Pancreas (tissue), 10 donors: ENCODE measurements at regions not wholly inside any gene's neighbourhood (a gene's known extent, or its start where the extent isn't known, plus 50 kb on each side); places are given as distances from the start of the nearest gene placed in this dataset.

Experiments used
- ATAC-seq, 4 donors: fragments of 200-7000 bp; cut with Tn5 transposase; one replicate each; pipeline versions ENCODE4 v1.8.0 to v1.9.1; 2020; ENCODE audit warnings: mild to moderate bottlenecking in 4 of 4, moderate library complexity in 4 of 4
- DNase-seq, 6 donors: peaks; one replicate each; pipeline ENCODE4 v3.0.0-alpha.2; 2020
- FAIRE-seq: peaks from 2 replicates; lab custom pipeline; 2012; peaks lifted over from hg19 to GRCh38; lab: Jason Lieb, UNC
- H3K27ac ChIP-seq, 4 donors: fragments of 200-600 bp; sonication (generic); 1 replicate in 3 of 4; 2 replicates in 1 of 4; pipeline versions ENCODE4 v1.5.0 to v1.8.0; 2020
- H3K27me3 ChIP-seq, 4 donors: fragments of 200-600 bp; one replicate each; pipeline ENCODE4 v1.8.0; 2021
- H3K36me3 ChIP-seq, 3 donors: fragments of 200-600 bp; sonication (generic) in 1 of 3; one replicate each; pipeline versions ENCODE4 v1.5.0 to v1.8.0; 2020 to 2021
- H3K4me1 ChIP-seq, 3 donors: fragments of 200-600 bp; one replicate each; pipeline ENCODE4 v1.8.0; 2021
- H3K4me3 ChIP-seq, 4 donors: fragments of 200-600 bp; sonication (generic) in 2 of 4; one replicate each; pipeline versions ENCODE4 v1.5.0 to v1.8.0; 2020 to 2021
- H3K9me3 ChIP-seq, 4 donors: fragments of 200-600 bp; one replicate each; pipeline ENCODE4 v1.8.0; 2021
- WGBS, 2 donors: extraction: QIAGEN DNeasy Blood & Tissue Kit; methylation state at CpG; one replicate each; pipeline ENCODE4 v1.1.7; 2013; 5-methylcytosine and 5-hydroxymethylcytosine counted together
- intact Hi-C, 3 donors: fragments of 100-400 bp; cut with DNase I; formaldehyde crosslinking; loops; one replicate each; pipeline versions ENCODE4 v1.11.1 to v1.14.2; 2022
- TF ChIP-seq, protein P1 (sequence below), 4 donors: fragments of 200-600 bp; sonication (generic) in 3 of 4; IDR thresholded peaks; one replicate each; pipeline versions ENCODE4 v1.5.0 to v1.8.0; 2021; ENCODE audit warnings: antibody characterized with exemption in 4 of 4
- donor health status: healthy with polysubstance abuse.
- donor health status: DM: no; HTN: no; CAD: no; lungs with moderate emphysema.
- donor health status: DM: no; HTN: no; CAD: no.
- donor health status: control.
- donor health status: control.
- donor health status: Bipolar disorder and iron deficiency.
- donor health status: DM: yes; HTN: yes; CAD: no.
- donor health status: DM: no; HTN: no; CAD: no.
- donor health status: DM: no; HTN: no; CAD: no.
- donor health status: DM: yes; HTN: yes; CAD: no.

DNA sequence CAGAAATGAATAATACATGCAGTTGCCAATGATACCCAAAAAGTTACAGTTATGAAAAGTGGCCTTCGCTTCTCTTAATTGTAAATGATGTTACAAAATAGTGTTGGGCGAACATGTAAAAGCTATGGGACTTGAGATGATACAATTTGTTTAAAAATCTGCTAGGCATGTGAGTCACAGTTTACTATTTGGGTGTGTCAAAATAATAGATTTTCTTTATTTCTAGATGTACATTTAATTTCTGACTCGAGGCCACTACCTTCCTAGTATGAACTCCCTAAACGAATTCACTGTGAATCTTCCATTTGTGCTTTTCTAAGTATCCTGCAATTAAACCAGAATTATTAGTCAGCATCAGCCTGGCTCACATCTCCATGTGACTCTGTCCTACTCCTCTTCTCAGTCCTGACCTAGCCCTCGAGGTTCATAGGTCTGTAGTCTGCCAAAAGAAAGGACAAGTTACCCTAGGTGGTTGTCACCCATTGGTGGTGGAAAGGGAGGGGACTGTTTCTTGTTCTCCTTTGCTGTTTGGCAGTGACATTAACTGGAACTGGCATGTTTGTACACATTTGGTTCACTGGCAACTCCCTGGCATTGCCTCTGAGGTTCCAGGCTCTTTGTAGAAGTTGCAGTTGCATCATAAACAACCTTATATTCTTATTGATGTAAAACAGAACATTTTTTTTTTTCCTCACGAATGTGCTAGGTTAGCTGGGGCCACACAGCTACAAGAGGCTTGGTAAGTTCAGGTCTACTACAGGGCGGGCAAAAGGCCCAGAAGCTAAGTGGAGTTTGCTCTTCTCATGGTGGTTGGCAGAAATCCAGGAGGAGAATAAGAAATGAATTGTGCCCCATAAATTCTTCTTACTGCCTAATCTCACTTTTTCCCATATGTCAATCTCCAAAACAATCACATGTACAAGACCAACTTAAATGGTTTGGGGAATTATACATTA is 746.5 kb upstream of the ADAMTS5 start:
- H3K4me1 ChIP-seq: no peaks in the 10 kb centered on the region
- no peak overlapping the region for H3K4me3 ChIP-seq
- intact Hi-C loops: no loop called here
- FAIRE-seq (peak; percentile 23), ATAC-seq (no peak), DNase-seq (no peak)
- no peaks in the 10 kb centered on the region for H3K36me3 ChIP-seq
- TF ChIP-seq, protein P1, sequence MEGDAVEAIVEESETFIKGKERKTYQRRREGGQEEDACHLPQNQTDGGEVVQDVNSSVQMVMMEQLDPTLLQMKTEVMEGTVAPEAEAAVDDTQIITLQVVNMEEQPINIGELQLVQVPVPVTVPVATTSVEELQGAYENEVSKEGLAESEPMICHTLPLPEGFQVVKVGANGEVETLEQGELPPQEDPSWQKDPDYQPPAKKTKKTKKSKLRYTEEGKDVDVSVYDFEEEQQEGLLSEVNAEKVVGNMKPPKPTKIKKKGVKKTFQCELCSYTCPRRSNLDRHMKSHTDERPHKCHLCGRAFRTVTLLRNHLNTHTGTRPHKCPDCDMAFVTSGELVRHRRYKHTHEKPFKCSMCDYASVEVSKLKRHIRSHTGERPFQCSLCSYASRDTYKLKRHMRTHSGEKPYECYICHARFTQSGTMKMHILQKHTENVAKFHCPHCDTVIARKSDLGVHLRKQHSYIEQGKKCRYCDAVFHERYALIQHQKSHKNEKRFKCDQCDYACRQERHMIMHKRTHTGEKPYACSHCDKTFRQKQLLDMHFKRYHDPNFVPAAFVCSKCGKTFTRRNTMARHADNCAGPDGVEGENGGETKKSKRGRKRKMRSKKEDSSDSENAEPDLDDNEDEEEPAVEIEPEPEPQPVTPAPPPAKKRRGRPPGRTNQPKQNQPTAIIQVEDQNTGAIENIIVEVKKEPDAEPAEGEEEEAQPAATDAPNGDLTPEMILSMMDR (IDR thresholded peaks at IDR 0.05): no peak
- 74% methylated on average over 7 of the region's 7 CpGs for WGBS, 2 donors
- H3K27me3 ChIP-seq: no peaks in the 10 kb centered on the region
- no peaks in the 10 kb centered on the region for H3K9me3 ChIP-seq
- no peak overlapping the region for H3K27ac ChIP-seq

DNA sequence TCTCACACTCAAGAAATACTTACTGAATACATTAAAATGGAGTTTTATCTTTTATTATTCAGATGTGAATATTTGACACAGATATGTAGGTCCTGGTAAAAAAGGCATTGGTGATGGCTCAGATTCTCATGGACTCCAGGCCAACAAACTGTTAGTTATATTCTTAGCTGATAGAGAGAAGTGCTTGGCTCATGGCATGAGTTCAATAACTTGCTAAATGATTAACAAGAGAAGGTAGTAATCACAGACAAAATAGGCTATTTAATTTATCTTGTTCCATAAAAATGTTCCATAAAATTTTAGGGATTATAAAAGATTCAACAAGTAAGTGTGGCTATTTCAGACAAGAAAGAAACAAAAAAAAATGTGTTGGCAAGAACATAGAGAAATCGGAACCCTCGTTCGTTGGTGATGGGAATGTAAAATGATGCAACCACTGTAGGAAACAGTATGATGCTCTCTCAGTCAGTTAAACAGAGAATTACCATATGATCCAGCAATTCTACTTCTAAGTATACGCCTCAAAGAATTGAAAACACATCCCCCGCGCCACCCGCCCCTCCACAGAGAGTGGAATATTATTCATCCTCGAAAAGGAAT is 737.8 kb upstream of the ADAMTS5 start:
- peak in 2 of 4 donors; percentile 43 to 55 for ATAC-seq
- H3K27ac ChIP-seq: no peak overlapping the region
- peak; percentile 57 for FAIRE-seq
- H3K27me3 ChIP-seq: no peaks in the 10 kb centered on the region
- DNase-seq: no peak
- H3K4me3 ChIP-seq: no peak overlapping the region
- WGBS, 2 donors: 69 to 72% methylated on average over 8 of the region's 8 CpGs
- TF ChIP-seq, protein P1 (IDR thresholded peaks at IDR 0.05): no peak
- H3K36me3 ChIP-seq: no peaks in the 10 kb centered on the region
- intact Hi-C loops: loop anchor here in 1 of 3 donors (10.0 kb wide), 2 partner anchors 640 to 850 kb away; no protein-coding TSS in a partner anchor
- H3K4me1 ChIP-seq: peaks cover 0 to 5% (median 0%) of the 10 kb centered on the region in 3 donors
- H3K9me3 ChIP-seq: no peaks in the 10 kb centered on the region

DNA sequence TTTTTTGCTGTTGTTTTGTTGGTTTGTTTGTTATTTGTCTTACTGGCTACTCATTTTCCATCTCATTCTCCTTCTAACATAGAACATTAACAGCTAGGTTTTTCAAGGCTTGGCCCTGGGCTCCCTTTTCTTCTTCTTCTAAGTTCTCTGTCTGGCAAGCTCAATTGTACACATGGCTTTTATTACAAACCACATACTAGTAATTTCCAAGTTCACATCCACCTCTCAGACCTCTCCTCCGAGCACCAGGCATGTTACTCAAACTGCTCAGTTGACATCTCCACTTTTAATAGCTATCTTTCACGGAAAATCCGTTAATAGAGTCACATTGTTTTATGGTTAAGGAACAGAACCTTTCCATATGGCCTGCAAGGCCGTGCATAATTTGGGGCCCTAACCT is 736.9 kb upstream of the ADAMTS5 start:
- 73 to 80% methylated on average over 4 of the region's 4 CpGs for WGBS, 2 donors
- Histone ChIP-seq H3K9me3 (no peaks in the 10 kb centered on the region), H3K4me1 (peaks cover 0 to 5% (median 0%) of the 10 kb centered on the region in 3 donors), H3K36me3 (no peaks in the 10 kb centered on the region), H3K4me3 (no peak overlapping the region), H3K27me3 (no peaks in the 10 kb centered on the region), H3K27ac (no peak overlapping the region)
- DNase-seq (no peak), ATAC-seq (no peak), FAIRE-seq (no peak)
- TF ChIP-seq, protein P1 (IDR thresholded peaks at IDR 0.05): no peak
- intact Hi-C loops: loop anchor here in 1 of 3 donors (10.0 kb wide), 2 partner anchors 641 to 849 kb away; no protein-coding TSS in a partner anchor

DNA sequence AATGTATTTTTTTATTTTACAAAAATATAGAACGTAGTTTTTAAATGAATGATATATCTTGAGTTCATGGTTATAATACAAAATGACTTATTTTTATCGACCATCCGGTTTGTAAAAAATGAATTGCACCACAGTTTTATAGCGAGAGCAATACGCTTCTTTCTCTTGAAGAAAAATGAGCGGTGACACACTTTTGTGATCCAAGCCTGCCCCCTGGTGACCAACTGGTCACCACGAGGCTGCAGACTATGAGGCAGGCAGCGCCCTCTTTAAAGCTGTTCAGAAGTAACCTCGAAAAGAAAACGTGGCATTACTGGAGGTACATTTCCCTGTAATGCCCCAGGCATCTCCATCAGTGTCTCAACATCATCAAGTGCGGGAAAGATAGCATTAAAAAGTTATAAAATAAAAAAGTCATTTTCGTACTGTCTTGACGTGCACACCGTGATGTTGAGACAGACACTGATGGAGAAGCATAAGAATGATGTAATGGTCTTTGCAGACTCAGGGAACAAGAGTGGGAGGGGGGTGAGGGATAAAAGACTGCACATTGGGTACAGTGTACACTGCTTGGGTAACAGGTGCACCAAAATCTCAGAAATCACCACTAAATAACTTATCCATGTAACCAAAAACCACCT is 734.2 kb upstream of the ADAMTS5 start:
- DNase-seq (peak; percentile 70 to 88 (median 74)), ATAC-seq (peak; percentile 86 to 99 (median 98)), FAIRE-seq (peak; percentile 94)
- Histone ChIP-seq H3K27me3 (no peaks in the 10 kb centered on the region), H3K4me3 (no peak overlapping the region), H3K9me3 (no peaks in the 10 kb centered on the region), H3K36me3 (no peaks in the 10 kb centered on the region), H3K4me1 (peaks cover 0 to 5% (median 0%) of the 10 kb centered on the region in 3 donors), H3K27ac (no peak overlapping the region)
- TF ChIP-seq, protein P1 (IDR thresholded peaks at IDR 0.05): peak; percentile 60 to 74 (median 67)
- intact Hi-C loops: loop anchor here in 1 of 3 donors (10.0 kb wide), 2 partner anchors 644 to 846 kb away; no protein-coding TSS in a partner anchor
- 6 to 8% methylated on average over 14 of the region's 14 CpGs for WGBS, 2 donors
